GM19238 (cell line): ENCODE measurements at regions not wholly inside any gene's neighbourhood (a gene's known extent, or its start where the extent isn't known, plus 50 kb on each side); places are given as distances from the start of the nearest gene placed in this dataset.
"Not testable (repeated sequence)": the region's sequence is repeated elsewhere in the genome, so short reads cannot be mapped to it uniquely, and the experiment has no call there.

Experiments
- DNase-seq: peaks from one replicate; pipeline ENCODE4 v3.0.0; 2011; ENCODE audit warnings: low spot score; ENCODE audit not compliant: insufficient read length

DNA sequence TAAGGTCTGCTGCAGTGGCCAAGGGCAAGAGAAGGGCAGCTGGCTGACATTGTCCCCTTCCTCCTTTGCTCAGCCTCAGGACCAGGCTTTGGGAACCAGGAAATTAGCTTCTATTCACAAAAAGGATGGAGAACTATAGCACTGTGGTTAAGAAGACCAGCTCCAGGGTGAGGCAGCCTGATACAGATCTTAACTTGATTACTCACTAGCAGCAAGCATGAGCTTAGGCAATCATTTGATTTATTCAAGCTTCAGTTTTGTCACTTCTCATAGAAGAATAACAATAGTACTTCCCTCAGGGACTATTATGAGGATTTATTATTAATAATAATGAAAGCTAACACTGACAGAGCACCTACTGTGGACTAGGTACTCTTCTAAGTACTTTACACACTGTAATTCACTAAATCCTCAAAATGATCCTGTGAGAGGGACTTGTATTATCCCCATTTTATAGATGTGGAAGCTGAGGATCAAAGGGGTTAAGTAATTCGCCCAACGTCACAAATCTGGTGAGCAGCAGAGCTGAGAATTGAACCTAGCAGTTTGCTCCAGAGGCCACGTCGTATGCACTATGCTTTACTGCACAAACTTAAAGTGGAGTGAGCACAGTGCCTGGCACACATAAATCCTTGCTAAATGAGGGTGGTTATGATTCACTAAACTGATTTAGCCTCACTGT lies 130.4 kb upstream of the PAK3 start:
- DNase-seq, result no peak

DNA sequence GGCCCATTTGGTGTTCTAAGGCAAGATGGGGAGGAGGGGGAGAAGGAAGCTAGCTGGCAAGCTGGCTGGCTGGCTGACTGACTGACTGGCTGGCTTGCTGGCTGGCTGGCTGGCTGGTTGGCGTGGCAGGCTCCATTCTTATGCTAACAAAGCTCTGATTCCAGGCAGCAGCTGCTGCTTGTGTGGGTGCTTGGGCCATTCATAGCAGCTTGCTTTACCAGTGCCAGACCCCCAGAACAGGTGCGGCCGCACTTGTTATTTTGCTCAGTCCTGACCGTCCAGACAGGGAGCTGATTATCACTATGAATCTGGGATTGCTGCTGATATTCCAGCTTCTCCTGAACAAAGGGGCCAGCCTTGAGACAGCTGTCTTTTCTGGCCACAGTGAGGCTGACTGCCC lies 131.2 kb upstream of the PAK3 start:
- DNase-seq, result no peak

DNA sequence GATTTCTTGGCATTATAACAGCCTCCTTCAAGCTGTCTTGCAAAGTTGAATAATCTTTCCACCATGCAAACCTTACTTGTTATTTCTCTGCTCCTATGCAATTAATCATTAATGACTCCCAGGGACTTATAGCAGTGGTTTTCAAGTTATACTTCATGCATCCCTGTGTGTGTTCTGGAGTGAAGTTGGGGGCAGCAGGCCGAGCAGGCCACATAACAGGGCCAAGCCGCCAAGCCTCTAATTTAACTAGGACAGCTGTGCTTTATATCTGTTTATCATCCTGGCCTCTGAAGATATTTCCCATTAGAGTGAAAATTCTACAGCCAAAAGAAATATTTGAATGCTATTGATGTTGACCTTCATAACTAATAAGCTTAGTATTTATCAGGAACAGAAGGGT lies 133.5 kb upstream of the PAK3 start:
- DNase-seq, result no peak

DNA sequence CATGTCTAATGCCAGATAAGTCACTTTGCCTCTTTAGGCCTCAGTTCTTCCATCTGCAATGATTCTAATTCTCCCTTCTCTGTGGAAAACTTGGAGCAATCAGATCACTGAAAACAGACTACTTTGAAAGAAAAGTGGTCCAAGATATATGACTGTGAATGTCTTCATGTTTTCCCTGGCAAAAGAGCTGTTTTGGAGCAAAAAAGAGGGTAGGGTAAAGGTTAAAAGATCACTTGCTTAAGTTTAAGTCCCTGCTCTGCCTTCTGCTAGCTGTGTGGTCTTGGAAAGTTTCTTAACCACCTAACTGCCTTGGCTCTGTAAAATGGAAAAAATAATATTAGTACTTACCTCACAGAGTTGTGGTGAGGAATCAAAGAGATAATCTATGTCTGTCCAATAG lies 140.3 kb upstream of the PAK3 start:
- no peak for DNase-seq

DNA sequence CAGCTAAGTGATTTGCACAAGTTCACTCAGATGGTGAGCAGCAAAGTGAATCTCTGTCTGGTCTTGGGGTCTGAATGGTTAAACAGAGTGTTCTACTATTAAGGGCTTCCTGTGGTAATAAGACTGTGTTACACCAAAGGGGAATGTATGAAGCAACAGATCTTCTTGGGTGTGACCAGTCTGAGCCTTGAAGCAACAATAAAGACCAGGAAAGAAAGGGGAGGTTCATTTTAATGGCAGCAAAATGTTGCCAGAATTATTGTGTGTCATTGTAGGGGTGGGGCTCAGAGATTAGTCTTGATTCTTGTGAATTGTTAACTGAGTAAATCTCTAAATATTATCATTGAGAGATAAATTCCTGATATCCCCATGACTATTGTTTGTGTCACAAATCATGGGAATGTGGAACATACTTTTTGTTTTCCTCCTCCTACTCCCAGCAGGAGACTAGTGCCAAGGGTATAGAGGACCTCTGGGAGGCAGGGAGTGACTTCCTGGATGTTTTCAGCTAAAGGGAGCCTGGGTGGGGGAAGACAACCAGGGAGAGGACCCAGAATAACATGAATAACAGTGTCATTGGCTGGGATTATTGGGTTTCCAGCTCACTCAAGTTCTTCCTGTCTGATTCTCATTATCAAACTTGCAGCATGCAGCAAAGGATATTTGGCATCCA lies 141.4 kb upstream of the PAK3 start:
- DNase-seq, result no peak

DNA sequence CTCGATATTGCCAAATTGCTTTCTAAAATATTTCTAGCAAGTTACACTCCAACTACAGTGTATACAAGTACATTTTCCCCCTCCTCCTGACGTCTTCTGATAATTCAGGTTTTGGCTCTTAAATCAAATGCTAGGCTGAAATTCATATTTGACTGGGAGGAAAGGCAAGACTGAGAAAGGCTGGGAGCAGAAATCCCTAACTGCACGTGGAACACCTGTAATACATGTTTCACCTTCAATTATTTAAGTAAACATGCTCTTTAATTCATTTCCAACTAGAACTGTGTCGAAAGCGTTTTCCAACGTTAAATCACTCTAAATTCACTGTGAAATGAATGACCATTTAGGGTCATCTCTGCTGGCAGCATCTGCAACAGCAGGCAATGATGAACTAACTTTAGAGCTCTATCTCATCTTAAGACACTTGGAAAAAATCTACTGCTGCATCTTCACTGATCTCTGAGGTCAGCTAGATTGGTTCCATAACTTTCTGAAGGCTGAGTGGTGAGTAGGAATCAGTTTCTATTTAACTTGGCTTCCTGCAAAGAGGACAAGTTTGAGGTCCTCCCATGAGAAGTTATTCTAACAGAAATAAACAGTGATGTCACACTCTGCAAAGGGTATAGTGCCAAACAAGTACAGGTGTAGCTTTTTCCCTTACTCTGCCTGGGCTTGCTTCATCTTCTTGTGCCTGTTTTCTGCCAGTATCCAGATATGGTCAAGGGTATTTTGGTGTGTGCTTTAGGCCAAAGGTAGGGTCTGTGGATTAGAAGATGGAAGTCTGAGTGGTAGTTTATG lies 144.3 kb upstream of the PAK3 start:
- no peak for DNase-seq

DNA sequence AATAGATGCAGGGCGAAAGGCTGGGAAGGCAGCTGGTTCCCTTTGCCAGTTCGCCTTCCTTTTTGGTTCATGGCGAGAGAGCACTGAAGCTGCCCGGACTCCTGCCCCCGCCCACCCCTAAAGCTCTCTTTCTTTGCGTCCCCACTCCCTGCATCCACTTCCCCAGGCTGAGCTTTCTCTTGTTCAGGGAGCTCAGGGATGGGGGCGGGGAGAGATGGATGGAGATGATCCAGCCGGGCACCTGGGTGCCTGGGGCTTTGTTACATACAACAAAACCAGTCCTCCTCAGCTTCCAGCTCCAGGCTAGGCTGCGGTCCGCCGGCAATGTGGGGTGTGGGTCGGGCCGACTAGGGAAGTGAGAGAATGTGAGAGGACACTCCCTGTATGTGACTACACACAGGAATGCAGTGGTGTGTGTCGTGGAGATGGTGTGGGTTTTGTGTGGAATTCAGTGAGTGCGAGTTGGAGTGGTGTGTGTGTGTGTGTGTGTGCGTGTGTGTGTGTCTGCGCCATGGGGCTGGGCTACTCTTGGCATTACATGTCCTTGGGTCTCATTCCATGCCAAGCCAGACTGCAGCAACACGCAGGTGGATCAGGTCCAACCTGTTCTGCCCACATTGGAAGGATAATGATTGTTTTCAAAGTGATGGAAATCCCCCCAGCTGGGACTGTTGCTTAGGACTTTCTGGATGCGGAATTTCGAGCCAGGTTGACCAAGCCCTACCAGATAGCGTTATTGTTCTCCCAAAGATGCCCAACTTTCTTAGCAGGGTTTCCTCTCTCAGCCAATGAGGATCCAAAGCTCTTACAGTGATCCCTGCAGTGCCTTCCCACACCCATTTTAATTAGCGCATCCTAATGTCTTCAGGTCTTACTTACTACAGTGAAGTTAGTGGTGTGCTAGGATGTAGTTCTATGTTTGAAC lies 149.4 kb upstream of the CHRDL1 start:
- no peak for DNase-seq

DNA sequence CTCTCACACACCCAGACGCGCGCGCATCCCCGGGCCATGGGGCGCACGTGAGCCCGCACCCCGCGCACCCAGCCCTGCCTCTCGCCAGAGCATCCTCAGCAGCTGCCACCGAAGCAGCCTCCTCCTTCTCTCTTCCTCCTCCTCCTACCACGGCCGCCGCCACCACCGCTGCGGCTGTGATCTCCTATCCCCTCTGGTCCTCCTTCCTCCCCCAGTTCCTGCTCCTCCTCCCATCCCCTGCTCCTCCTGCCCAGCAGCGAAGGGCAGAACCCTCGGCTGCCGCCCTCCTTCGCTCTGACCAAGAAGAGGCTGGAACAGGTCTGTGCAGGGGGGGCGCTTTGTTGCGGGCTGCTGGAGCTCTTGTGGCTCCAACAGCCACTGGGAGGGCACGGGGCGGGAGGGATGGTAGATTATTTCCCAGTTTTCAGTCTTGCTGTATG lies 148.7 kb upstream of the CHRDL1 start:
- no peak for DNase-seq

DNA sequence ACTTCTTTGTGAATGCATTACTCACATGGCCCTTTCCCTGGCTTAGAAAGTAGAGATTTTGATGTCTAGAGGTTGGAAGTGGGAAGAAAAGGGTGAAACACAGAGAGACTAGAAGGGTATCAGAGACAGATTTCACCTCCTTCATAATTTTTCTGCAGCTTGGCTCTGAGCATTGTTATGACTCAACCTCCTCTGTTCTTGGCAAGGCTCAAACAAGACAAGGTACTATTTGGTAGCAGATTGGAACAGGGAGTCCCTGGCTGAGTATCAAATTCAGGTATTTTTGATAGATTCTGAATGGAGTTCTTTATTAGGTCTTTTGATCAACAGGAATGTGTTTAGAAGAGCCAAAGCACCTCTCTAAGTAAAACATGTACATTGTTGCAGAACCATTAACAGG lies 146.3 kb upstream of the CHRDL1 start:
- no peak for DNase-seq

DNA sequence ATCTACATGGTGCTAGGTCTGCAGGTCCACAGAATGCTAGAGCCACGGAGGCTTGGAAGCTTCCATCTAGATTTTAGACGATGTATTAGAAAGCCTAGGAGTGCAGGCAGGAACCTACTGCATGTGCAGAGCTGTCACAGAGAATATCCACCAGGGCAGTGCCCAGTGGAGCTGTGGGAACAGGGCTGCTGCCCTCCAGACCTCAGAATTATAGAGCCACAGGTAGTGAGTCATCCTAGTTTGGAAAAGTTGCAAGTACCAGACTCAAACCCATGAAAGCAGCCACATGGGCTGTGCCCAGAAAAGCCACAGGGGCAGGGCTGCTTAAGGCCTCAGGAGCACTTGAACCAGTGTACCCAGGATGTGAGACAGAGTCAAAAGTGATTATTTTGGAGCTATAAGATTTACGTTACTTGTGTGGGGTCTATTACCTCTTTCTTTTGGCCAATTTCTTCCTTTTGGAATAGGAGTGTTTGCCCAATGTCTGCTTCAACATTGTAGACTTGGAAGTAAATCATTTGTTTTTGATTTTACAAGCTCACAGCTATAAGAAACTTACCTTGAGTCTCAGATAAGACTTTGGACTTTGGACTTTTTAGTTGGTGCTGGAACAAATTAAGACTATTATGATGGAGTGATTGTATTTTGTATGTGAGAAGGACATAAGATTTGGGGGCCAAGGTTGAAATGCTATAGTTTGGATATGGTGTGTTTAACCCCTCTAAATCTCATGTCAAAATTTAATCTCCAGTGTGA lies 143.5 kb upstream of the CHRDL1 start:
- DNase-seq, result no peak

DNA sequence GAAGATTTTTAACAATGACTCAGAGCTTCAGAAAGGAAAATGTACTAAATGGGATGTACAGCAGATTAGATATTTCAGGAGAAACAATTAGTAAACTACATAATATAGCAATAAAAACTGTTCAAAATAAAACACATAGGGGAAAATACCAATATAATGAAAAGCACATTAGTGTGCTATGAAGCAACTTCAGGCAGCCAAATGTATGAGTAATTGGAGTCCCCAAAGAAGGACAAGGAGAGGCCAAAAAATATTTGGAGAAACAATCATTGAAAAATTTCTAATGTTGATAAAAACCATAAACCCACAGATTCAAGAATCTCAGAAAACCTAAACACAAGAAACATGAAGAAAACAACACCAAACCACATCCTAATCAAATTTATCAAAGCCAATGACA lies 129.3 kb upstream of the CHRDL1 start:
- no peak for DNase-seq

DNA sequence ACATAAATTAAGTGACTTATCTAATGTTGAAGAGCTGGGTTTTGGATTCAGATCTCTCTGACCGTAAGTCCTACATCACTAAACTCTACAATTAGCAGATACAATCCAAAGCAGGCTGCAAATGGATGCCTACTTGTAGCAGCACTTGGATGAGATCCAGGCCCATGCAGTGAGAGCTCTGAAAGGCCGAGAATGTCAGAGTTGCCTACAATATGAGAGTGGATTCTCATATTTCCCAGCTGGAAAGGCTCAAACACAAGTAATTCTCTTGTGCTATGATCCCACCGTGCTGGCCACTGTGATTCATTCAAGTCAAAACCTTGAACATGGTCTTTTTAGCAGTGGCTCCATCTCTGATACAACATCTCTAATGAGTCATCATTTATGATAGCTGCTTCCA lies 125.4 kb upstream of the CHRDL1 start:
- no peak for DNase-seq

DNA sequence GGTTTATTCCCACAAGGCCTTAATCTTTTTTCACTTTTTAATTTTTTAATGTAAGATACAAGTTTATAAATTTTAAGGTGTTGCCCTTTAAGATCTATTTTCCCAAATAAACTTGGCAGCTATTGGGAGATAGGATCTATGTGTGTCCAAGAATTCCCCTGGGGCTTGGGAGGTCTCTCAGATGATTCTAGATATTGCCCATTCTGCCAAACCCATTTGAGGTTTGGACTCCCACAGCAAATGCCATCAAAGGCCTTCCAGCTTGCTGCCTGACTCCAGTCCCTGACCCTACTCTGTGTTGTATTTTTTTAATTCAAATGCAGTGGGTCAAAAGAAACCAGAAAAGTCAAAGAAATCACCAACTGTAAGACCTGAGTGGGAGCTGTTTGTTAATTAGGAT lies 120.0 kb upstream of the CHRDL1 start:
- DNase-seq, result no peak

DNA sequence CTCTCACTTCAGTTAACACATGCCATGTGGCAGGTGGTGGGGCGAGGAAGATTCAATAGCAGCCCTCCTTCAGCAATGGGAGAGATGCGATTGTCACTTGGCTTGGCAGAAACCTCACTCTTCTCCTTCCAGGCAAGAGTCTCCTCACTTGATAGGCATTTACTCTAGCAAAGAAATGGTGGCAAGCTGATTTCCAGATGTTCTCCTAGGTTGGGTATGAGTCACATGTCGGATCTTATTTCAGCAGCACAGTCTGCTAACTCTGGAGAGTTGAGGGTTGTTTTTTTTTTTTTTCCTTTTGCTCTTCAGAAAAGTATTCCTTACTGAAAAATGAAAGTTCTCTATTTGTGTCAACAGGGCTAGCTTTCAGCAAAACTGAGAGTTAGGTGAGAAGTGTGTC lies 119.5 kb upstream of the CHRDL1 start:
- DNase-seq, result no peak

DNA sequence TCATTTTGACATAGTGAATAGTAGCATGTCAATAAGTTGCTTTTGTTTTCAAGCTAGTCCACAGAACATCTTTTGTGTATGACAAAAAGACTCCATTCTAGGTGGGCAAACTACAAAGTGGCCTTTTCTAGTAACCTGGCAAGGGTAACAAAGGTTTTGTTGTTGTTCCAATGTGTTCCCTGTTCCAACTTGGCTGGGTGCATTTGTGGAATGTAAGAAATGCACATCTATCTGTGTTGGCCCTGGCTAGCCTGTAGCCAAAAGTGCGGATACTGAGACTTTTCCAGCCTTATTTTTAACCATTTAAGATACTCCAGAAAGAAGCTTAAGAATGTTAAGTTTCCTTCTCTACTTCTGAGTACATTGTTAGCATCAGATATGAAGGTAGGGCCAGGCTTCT lies 118.7 kb upstream of the CHRDL1 start:
- no peak for DNase-seq

DNA sequence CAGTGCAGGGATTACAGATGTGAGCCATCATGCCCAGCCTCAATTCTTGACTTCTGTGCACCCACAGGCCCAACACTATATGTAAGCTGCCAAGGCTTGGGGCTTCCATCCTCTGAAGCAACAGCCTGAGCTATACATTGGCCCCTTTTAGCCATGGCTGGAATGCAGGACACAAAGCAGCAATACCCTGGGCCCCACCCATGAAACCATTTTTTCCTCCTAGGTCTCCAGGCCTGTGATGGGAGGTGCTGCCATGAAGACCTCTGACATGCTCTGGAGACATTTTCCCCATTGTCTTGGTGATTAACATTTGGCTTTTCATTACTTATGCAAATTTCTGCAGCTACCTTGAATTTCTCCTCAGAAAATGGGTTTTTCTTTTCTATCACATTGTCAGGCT lies 109.1 kb upstream of the CHRDL1 start:
- not testable (repeated sequence) for DNase-seq

DNA sequence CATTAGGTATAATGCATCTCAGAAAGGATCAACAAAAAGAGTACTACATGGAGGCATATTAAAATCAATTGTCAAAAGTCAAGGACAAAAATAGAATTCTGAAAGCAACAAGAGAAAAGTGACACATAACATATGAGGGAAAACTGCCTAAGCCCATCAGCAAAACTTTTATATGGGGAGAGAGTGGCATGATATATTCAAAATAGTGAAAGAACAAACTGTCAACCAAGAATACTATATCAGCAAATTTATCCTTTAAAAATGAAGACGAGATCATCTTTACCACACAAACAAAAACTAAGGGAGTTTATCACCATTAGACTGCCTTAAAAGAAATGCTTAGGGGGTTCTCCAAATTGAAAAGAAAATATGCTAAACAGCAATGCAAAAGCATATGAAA lies 86.4 kb upstream of the CHRDL1 start:
- no peak for DNase-seq

DNA sequence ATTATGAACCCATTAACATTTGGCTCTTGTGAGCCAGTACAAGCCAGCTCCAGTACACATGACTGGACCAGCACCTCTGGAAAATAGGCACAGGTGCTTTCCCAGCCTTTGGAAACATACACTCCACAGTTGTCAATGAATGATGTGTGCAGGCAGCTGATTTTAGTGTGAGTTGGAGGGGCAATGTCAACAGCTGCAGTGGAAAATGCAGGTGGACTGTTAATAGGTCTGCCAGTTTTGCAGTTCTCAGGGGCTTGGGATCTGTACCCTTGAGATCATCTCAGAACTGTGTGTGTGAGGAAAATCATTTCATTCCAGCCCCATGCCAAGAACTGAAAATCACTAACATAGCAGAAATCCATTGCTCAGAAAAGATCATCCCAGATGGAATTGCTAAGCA lies 81.7 kb upstream of the CHRDL1 start:
- no peak for DNase-seq

DNA sequence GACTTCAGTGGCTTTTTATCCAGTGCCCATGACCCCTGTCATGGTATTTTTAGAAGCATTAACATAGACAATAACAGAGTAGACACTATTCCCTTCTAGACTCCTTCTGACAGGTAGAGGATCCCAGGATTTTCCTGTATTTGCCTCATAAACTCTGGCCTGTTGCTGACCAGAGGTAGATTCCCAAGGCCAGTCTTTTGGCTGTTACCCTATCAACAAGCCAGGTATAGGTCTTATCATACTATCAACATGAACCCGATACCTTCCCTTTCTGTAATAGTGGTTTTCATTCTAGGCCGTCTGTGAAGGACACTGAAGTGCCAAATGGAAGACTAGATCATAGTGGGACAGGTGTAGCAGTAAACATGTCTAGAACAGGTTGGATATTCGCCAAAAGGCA lies 76.2 kb upstream of the CHRDL1 start:
- no peak for DNase-seq

DNA sequence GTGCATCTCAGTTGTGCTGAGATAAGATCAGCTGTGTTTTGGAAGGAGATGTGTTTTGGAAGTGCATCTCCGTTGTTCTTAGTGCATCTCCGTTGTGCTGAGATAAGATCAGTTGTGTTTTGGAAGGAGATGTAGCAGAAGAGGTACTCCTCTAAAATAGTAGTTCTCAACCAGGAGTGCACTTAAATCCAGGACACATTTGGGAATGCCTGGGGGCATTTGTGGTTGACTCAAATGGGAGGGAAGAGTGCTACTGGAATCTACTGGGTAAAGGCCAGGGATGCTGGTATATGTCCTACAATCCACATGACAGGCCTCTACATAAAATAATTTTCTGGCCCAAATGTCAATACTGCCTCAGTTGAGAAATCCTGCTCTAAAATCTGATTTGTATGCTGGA lies 70.8 kb upstream of the CHRDL1 start:
- DNase-seq, result no peak

DNA sequence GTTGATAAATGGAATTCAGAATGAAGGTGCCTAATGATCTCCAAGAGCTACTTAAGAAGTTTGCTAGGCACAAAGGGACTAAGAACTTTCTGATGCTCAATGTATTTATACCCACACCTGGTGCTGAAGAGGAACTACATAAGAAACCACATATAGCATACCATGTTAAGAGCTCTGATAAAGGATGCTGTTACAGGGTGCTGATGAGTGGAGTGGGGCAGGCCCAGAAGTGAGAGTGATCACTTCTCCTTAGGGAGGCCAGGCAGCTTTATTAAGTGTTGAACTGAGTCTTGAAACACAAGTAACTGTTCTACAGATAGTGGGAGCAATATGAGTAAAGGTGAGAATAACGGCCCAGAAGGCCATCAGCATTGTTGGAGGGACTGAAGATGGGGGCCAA lies 68.3 kb upstream of the CHRDL1 start:
- no peak for DNase-seq
